HepG2 (cell line): ENCODE measurements at regions not wholly inside any gene's neighbourhood (a gene's known extent, or its start where the extent isn't known, plus 50 kb on each side); places are given as distances from the start of the nearest gene placed in this dataset.
A peak's percentile ranks its signal among the peaks of the same experiment; 100 is the strongest.

Source experiments
- ATAC-seq: fragments of 200-7000 bp; cut with Tn5 transposase; 3 replicates; pipeline ENCODE4 v1.9.1; 2020; ENCODE audit warnings: mild to moderate bottlenecking, moderate library complexity
- BruUV-seq: library from RNA; stranded (reverse); fragments of 400-500 nt; replicated peaks from 2 replicates; lab custom pipeline; 2021; lab: Mats Ljungman, UMichigan
- CTCF ChIA-PET: fragments of 300-600 bp; formaldehyde crosslinking; extraction: SDS; loops from one replicate; lab custom pipeline; 2021; ENCODE audit warnings: low total read pairs, inconsistent platforms, low intra/inter-chr PET ratio; lab: Yijun Ruan, JAX
- POLR2A ChIA-PET: fragments of 350-600 bp; sonication (Branson Sonifier 250); formaldehyde crosslinking; loops from one replicate; lab custom pipeline; 2020; ENCODE audit warnings: antibody characterized with exemption, inconsistent platforms; lab: Yijun Ruan, JAX
- DNase-seq: peaks from one replicate; pipeline ENCODE4 v3.0.0-alpha.2; 2015; ENCODE audit warnings: low spot score
- FAIRE-seq: peaks from 3 replicates; lab custom pipeline; 2011; peaks lifted over from hg19 to GRCh38; lab: Jason Lieb, UNC
- H2AFZ ChIP-seq: one replicate; pipeline ENCODE4 v1.6.1; 2011; ENCODE audit warnings: low read length, inconsistent platforms
- H3K27ac ChIP-seq: fragments of 300-600 bp; 3 replicates; pipeline ENCODE4 v1.8.0; 2011; ENCODE audit warnings: mixed run types, mild to moderate bottlenecking, mixed read lengths, low read length, inconsistent platforms; ENCODE audit not compliant: insufficient read depth; ENCODE audit errors: extremely low read length
- H3K27me3 ChIP-seq, 2 experiments: fragments of 200-600 bp in 1 of 2; 2 replicates in 1 of 2; 3 replicates in 1 of 2; pipeline versions ENCODE4 v1.6.0 to v1.8.0; 2011; ENCODE audit warnings: low read length in 2 of 2, mild to moderate bottlenecking in 2 of 2, moderate library complexity in 2 of 2, inconsistent platforms in 1 of 2; ENCODE audit not compliant: insufficient read depth in 2 of 2, control insufficient read depth in 1 of 2
- H3K36me3 ChIP-seq, 2 experiments: fragments of 200-600 bp in 1 of 2; replicated peaks in 1 of 2; 2 replicates in 1 of 2; 3 replicates in 1 of 2; pipeline versions ENCODE4 v1.5.1 to v1.8.0; 2011; ENCODE audit warnings: low read length in 2 of 2, inconsistent platforms in 1 of 2; ENCODE audit not compliant: insufficient read depth in 2 of 2, control insufficient read depth in 1 of 2
- H3K4me1 ChIP-seq: 2 replicates; pipeline ENCODE4 v1.5.1; 2012; ENCODE audit warnings: low read length, inconsistent platforms; ENCODE audit not compliant: insufficient read depth
- H3K4me2 ChIP-seq: 2 replicates; pipeline ENCODE4 v1.6.0; 2011; ENCODE audit warnings: low read depth, low read length, inconsistent platforms
- H3K4me3 ChIP-seq, 3 experiments: fragments of 200-600 bp in 1 of 3; sonication (generic), shearing (Covaris generic) in 1 of 3; replicated peaks in 1 of 3; 2 replicates each; pipeline ENCODE4 v1.5.1; 2011 to 2016; ENCODE audit warnings: low read length in 3 of 3, inconsistent platforms in 2 of 3, low read depth in 2 of 3, mild to moderate bottlenecking in 2 of 3, control low read depth in 1 of 3, mixed read lengths in 1 of 3; ENCODE audit not compliant: insufficient read depth in 1 of 3
- H3K79me2 ChIP-seq: one replicate; pipeline ENCODE4 v1.6.1; 2011; ENCODE audit warnings: low read length, inconsistent platforms; ENCODE audit not compliant: insufficient read depth
- H3K9ac ChIP-seq: 2 replicates; pipeline ENCODE4 v1.6.0; 2011; ENCODE audit warnings: mild to moderate bottlenecking, low read depth, low read length, inconsistent platforms; ENCODE audit not compliant: insufficient read depth
- H3K9me3 ChIP-seq: 2 replicates; pipeline ENCODE4 v1.5.1; 2012; ENCODE audit warnings: mild to moderate bottlenecking, low read length
- H4K20me1 ChIP-seq: 2 replicates; pipeline ENCODE4 v1.6.0; 2011; ENCODE audit warnings: inconsistent platforms, mild to moderate bottlenecking, low read length, moderate library complexity; ENCODE audit not compliant: insufficient read depth
- ATF6 ChIP-seq: sonication (generic); formaldehyde crosslinking; conservative IDR thresholded peaks from 2 replicates; pipeline ENCODE4 v1.4.0; 2020; ENCODE audit warnings: missing genetic modification reagents
- KIAA2018 ChIP-seq: sonication (generic); formaldehyde crosslinking; IDR thresholded peaks from 2 replicates; pipeline ENCODE4 v1.5.0; 2020; ENCODE audit warnings: mild to moderate bottlenecking, missing genetic modification reagents, borderline replicate concordance
- MAFK ChIP-seq, 2 experiments: IDR thresholded peaks in 1 of 2; conservative IDR thresholded peaks in 1 of 2; 2 replicates each; pipeline ENCODE4 v1.6.1; 2011; ENCODE audit warnings: improper control_type of control experiment in 2 of 2, low read length in 2 of 2
- SAFB2 ChIP-seq: sonication (generic); formaldehyde crosslinking; IDR thresholded peaks from 2 replicates; pipeline ENCODE4 v1.5.1; 2020; ENCODE audit warnings: missing genetic modification reagents, low read depth, mild to moderate bottlenecking, borderline replicate concordance
- TP53 ChIP-seq: sonication (generic); formaldehyde crosslinking; conservative IDR thresholded peaks from 2 replicates; pipeline ENCODE4 v1.4.0; 2020; ENCODE audit warnings: missing genetic modification reagents
- ZNF234 ChIP-seq: sonication (generic); formaldehyde crosslinking; conservative IDR thresholded peaks from 2 replicates; pipeline ENCODE4 v1.5.1; 2020; ENCODE audit warnings: mild to moderate bottlenecking, missing genetic modification reagents
- ZNF383 ChIP-seq: sonication (generic); formaldehyde crosslinking; IDR thresholded peaks from 2 replicates; pipeline ENCODE4 v1.4.0; 2020; ENCODE audit warnings: missing genetic modification reagents, mild to moderate bottlenecking, borderline replicate concordance
- WGBS: methylation state at CpG from one replicate; pipeline ENCODE4 v1.1.6; 2017; ENCODE audit warnings: low lambda C conversion rate; 5-methylcytosine and 5-hydroxymethylcytosine counted together
- in situ Hi-C: cut with HindIII; loops from 2 replicates; pipeline ENCODE4 v1.10.0; 2017; ENCODE audit warnings: low pct_unique_long_range_greater_than_20kb; ENCODE audit not compliant: extremely low pct_ligation_motif_present
- intact Hi-C: fragments of 100-400 bp; cut with micrococcal nuclease; formaldehyde crosslinking; loops from one replicate; pipeline ENCODE4 v1.10.0; 2022; ENCODE audit not compliant: unreplicated experiment

GRCh38 chr1:194161591-194161990 is 975.2 kb upstream of the B3GALT2 start:
- intact Hi-C loops, result loop anchor here (10.0 kb wide), 1 partner anchor 133 kb away; no protein-coding TSS in a partner anchor
- CTCF ChIA-PET, result no interaction called here
- Histone ChIP-seq H3K4me2 (no peak overlapping the region), H3K4me1 (no peaks in the 10 kb centered on the region), H2AFZ (no peak overlapping the region), H3K27ac (no peak overlapping the region), H4K20me1 (no peaks in the 10 kb centered on the region), H3K4me3 (no peak overlapping the region), H3K36me3 (no peaks in the 10 kb centered on the region), H3K27me3 (no peaks in the 10 kb centered on the region), H3K79me2 (no peaks in the 10 kb centered on the region), H3K9ac (no peak overlapping the region), H3K9me3 (no peaks in the 10 kb centered on the region)
- no TSS peak for BruUV-seq
- ATAC-seq (no peak), DNase-seq (no peak), FAIRE-seq (no peak)
- POLR2A ChIA-PET, result no interaction called here
- WGBS, result 0% methylated on average over 1 of the region's 1 CpG
- in situ Hi-C loops, result no loop called here
- TF ChIP-seq ZNF234 (CRISPR knock-in tag) (no peak), SAFB2 (no peak), KIAA2018 (CRISPR knock-in tag) (no peak), MAFK (conservative IDR thresholded peaks at IDR 0.05 in 1 of 2, IDR thresholded peaks at IDR 0.05 in 1 of 2; ENCODE audit: low read length in 2 of 2) (peak; percentile 16 to 53; a peak in 2 of 4 replicates), TP53 (CRISPR knock-in tag) (no peak), ZNF383 (no peak), ATF6 (CRISPR knock-in tag) (no peak)
